Osteocyte (in vitro differentiated cells): ENCODE measurements at regions not wholly inside any gene's neighbourhood (a gene's known extent, or its start where the extent isn't known, plus 50 kb on each side); places are given as distances from the start of the nearest gene placed in this dataset.

Experiments used
- DNase-seq: peaks from one replicate; pipeline ENCODE4 v3.0.0; 2021; ENCODE audit warnings: mixed read lengths; ENCODE audit not compliant: unreplicated experiment; ENCODE audit errors: extremely low spot score
- H3K27ac Mint-ChIP-seq: one replicate; pipeline ENCODE4 v1.8.0; 2021; ENCODE audit warnings: mild to moderate bottlenecking, mixed read lengths; ENCODE audit not compliant: unreplicated experiment
- H3K27me3 Mint-ChIP-seq: one replicate; pipeline ENCODE4 v1.8.0; 2021; ENCODE audit warnings: mixed read lengths; ENCODE audit not compliant: unreplicated experiment
- H3K36me3 Mint-ChIP-seq: one replicate; pipeline ENCODE4 v1.8.0; 2021; ENCODE audit warnings: mixed read lengths; ENCODE audit not compliant: unreplicated experiment
- H3K4me1 Mint-ChIP-seq: one replicate; pipeline ENCODE4 v1.8.0; 2021; ENCODE audit warnings: mixed read lengths; ENCODE audit not compliant: unreplicated experiment
- H3K4me3 Mint-ChIP-seq: one replicate; pipeline ENCODE4 v1.8.0; 2021; ENCODE audit warnings: mild to moderate bottlenecking, moderate library complexity, mixed read lengths; ENCODE audit not compliant: unreplicated experiment
- H3K9me3 Mint-ChIP-seq: one replicate; pipeline ENCODE4 v1.8.0; 2021; ENCODE audit warnings: mixed read lengths; ENCODE audit not compliant: unreplicated experiment
- CTCF ChIP-seq: fragments of 200-600 bp; sonication (generic); IDR thresholded peaks from 2 replicates; pipeline ENCODE4 v1.5.0; 2021; ENCODE audit warnings: antibody characterized with exemption, mild to moderate bottlenecking, moderate library complexity

GRCh38 chr7:68684246-68684839 is 913.9 kb upstream of the AUTS2 start:
- Mint-ChIP-seq H3K9me3 (no peaks in the 10 kb centered on the region), H3K4me3 (no peak overlapping the region), H3K27me3 (no peaks in the 10 kb centered on the region), H3K27ac (no peak overlapping the region), H3K4me1 (peaks cover 26% of the 10 kb centered on the region), H3K36me3 (no peaks in the 10 kb centered on the region)
- no peak for DNase-seq
- no peak for TF ChIP-seq CTCF

GRCh38 chr7:68684996-68685395 is 913.3 kb upstream of the AUTS2 start:
- H3K36me3 Mint-ChIP-seq: no peaks in the 10 kb centered on the region
- H3K27me3 Mint-ChIP-seq: no peaks in the 10 kb centered on the region
- DNase-seq: no peak
- H3K27ac Mint-ChIP-seq: peak overlapping the region; percentile 60
- no peaks in the 10 kb centered on the region for H3K9me3 Mint-ChIP-seq
- H3K4me1 Mint-ChIP-seq: peaks cover 21% of the 10 kb centered on the region
- H3K4me3 Mint-ChIP-seq: no peak overlapping the region
- no peak for TF ChIP-seq CTCF

GRCh38 chr7:68688416-68689086 is 909.7 kb upstream of the AUTS2 start:
- H3K36me3 Mint-ChIP-seq: no peaks in the 10 kb centered on the region
- no peak overlapping the region for H3K4me3 Mint-ChIP-seq
- TF ChIP-seq CTCF: no peak
- no peaks in the 10 kb centered on the region for H3K9me3 Mint-ChIP-seq
- H3K27me3 Mint-ChIP-seq: no peaks in the 10 kb centered on the region
- H3K4me1 Mint-ChIP-seq: peaks cover 39% of the 10 kb centered on the region
- no peak for DNase-seq
- H3K27ac Mint-ChIP-seq: peak overlapping the region; percentile 52

- no peak for DNase-seq
- no peak overlapping the region for H3K4me3 Mint-ChIP-seq
Measured at GRCh38 chr7:68689087-68689433, 909.2 kb upstream of the AUTS2 start.

More at GRCh38 chr7:68689087-68689433, 909.2 kb upstream of the AUTS2 start:
- H3K27ac Mint-ChIP-seq: no peak overlapping the region
- H3K9me3 Mint-ChIP-seq: no peaks in the 10 kb centered on the region
- H3K36me3 Mint-ChIP-seq: no peaks in the 10 kb centered on the region
- peaks cover 39% of the 10 kb centered on the region for H3K4me1 Mint-ChIP-seq
- TF ChIP-seq CTCF: no peak
- no peaks in the 10 kb centered on the region for H3K27me3 Mint-ChIP-seq
